HCT116 (cell line): ENCODE measurements at regions not wholly inside any gene's neighbourhood (a gene's known extent, or its start where the extent isn't known, plus 50 kb on each side); places are given as distances from the start of the nearest gene placed in this dataset.

ENCODE experiments used
- ATAC-seq: fragments of 200-7000 bp; cut with Tn5 transposase; 2 replicates; pipeline ENCODE4 v1.9.1; 2020; ENCODE audit warnings: mild to moderate bottlenecking, moderate library complexity
- BruUV-seq: library from RNA; stranded (reverse); fragments of 400-500 nt; replicated peaks from 2 replicates; lab custom pipeline; 2021; lab: Mats Ljungman, UMichigan
- CTCF ChIA-PET: fragments of 300-600 bp; sonication (Branson Sonifier 250); formaldehyde crosslinking; loops from one replicate; lab custom pipeline; 2021; ENCODE audit warnings: antibody characterized with exemption; lab: Charles Lee
- POLR2A ChIA-PET: fragments of 300-600, 350-600 bp; sonication (Branson Sonifier 250); formaldehyde crosslinking; loops from one replicate; lab custom pipeline; 2021; ENCODE audit warnings: antibody characterized with exemption; lab: Charles Lee
- RAD21 ChIA-PET, 2 experiments: fragments of 300-600 bp; sonication (Branson Sonifier 250); formaldehyde crosslinking; loops; one replicate each; lab custom pipeline; 2023; ENCODE audit warnings: low total read pairs in 2 of 2; ENCODE audit not compliant: uncharacterized antibody in 2 of 2, unreplicated experiment in 2 of 2, low non-redundant PET in 1 of 2; lab: Charles Lee
- DNase-seq: peaks from one replicate; pipeline ENCODE4 v3.0.0-alpha.2; 2010; ENCODE audit warnings: low read depth, low spot score
- H2AFZ ChIP-seq: fragments of 200-600 bp; shearing (Covaris generic), sonication (generic); 2 replicates; pipeline ENCODE4 v1.6.1; 2017; ENCODE audit warnings: low read depth, mixed run types, mixed read lengths, antibody characterized with exemption, low read length; ENCODE audit not compliant: poor library complexity, severe bottlenecking
- H3K27ac ChIP-seq: 2 replicates; pipeline ENCODE4 v1.5.1; 2012; ENCODE audit warnings: low read depth, low read length
- H3K27me3 ChIP-seq: fragments of 200-600 bp; sonication (generic); 2 replicates; pipeline ENCODE4 v1.6.1; 2016; ENCODE audit warnings: mixed run types, low read length, mixed read lengths; ENCODE audit not compliant: insufficient read depth
- H3K36me3 ChIP-seq, 2 experiments: fragments of 200-500 bp in 1 of 2; fragments of 200-600 bp in 1 of 2; sonication (Bioruptor generic) in 1 of 2; sonication (generic) in 1 of 2; 2 replicates each; pipeline versions ENCODE4 v1.5.1 to v1.6.1; 2014 to 2016; ENCODE audit warnings: low read length in 2 of 2, inconsistent platforms in 1 of 2, mixed read lengths in 1 of 2, mixed run types in 1 of 2; ENCODE audit not compliant: insufficient read depth in 2 of 2, control insufficient read depth in 1 of 2
- H3K4me1 ChIP-seq, 2 experiments: fragments of 200-600 bp in 1 of 2; sonication (generic) in 1 of 2; 2 replicates each; pipeline versions ENCODE4 v1.5.1 to v1.6.1; 2012 to 2017; ENCODE audit warnings: low read length in 2 of 2, inconsistent platforms in 1 of 2, mild to moderate bottlenecking in 1 of 2, mixed read lengths in 1 of 2, mixed run types in 1 of 2, moderate library complexity in 1 of 2; ENCODE audit not compliant: insufficient read depth in 2 of 2, control insufficient read depth in 1 of 2
- H3K4me2 ChIP-seq: fragments of 200-600 bp; sonication (generic); 2 replicates; pipeline ENCODE4 v1.6.1; 2017; ENCODE audit warnings: mixed run types, low read length, mixed read lengths
- H3K4me3 ChIP-seq, 2 experiments: fragments of 200-600 bp in 1 of 2; sonication (generic) in 1 of 2; replicated peaks in 1 of 2; 2 replicates each; pipeline ENCODE4 v1.5.1; 2011 to 2016; ENCODE audit warnings: low read length in 2 of 2, control low read depth in 1 of 2, low read depth in 1 of 2, mild to moderate bottlenecking in 1 of 2, mixed read lengths in 1 of 2, mixed run types in 1 of 2
- H3K79me2 ChIP-seq: fragments of 200-600 bp; sonication (generic); 2 replicates; pipeline ENCODE4 v1.6.1; 2017; ENCODE audit warnings: mild to moderate bottlenecking, mixed run types, low read length, moderate library complexity, mixed read lengths; ENCODE audit not compliant: insufficient read depth
- H3K9ac ChIP-seq: fragments of 200-600 bp; sonication (generic); 2 replicates; pipeline ENCODE4 v1.6.1; 2016; ENCODE audit warnings: low read length, mixed read lengths
- H3K9me2 ChIP-seq: fragments of 200-600 bp; sonication (generic), shearing (Covaris generic); 2 replicates; pipeline ENCODE4 v1.6.1; 2017; ENCODE audit warnings: mixed run types, mild to moderate bottlenecking, moderate library complexity; ENCODE audit not compliant: insufficient read depth
- H3K9me3 ChIP-seq, 2 experiments: fragments of 200-500 bp in 1 of 2; fragments of 200-600 bp in 1 of 2; sonication (Bioruptor generic) in 1 of 2; sonication (generic) in 1 of 2; 2 replicates each; pipeline ENCODE4 v1.6.1; 2014 to 2017; ENCODE audit warnings: low read length in 2 of 2, mixed read lengths in 2 of 2, inconsistent platforms in 1 of 2, low read depth in 1 of 2, mild to moderate bottlenecking in 1 of 2, mixed run types in 1 of 2, moderate library complexity in 1 of 2; ENCODE audit not compliant: control insufficient read depth in 1 of 2, insufficient read depth in 1 of 2
- H4K20me1 ChIP-seq: fragments of 200-600 bp; sonication (generic), shearing (Covaris generic); 2 replicates; pipeline ENCODE4 v1.6.1; 2017; ENCODE audit warnings: mixed run types, mild to moderate bottlenecking, moderate library complexity; ENCODE audit not compliant: insufficient read depth
- CBX3 ChIP-seq: IDR thresholded peaks from 2 replicates; pipeline ENCODE4 v1.6.1; 2012; ENCODE audit warnings: low read depth
- ELF1 ChIP-seq: IDR thresholded peaks from 2 replicates; pipeline ENCODE4 v1.6.1; 2012; ENCODE audit warnings: low read depth, borderline replicate concordance
- FOSL1 ChIP-seq: IDR thresholded peaks from 2 replicates; pipeline ENCODE4 v1.6.1; 2012; ENCODE audit warnings: low read depth
- JUND ChIP-seq: IDR thresholded peaks from 2 replicates; pipeline ENCODE4 v1.6.1; 2012
- REST ChIP-seq: IDR thresholded peaks from 2 replicates; pipeline ENCODE4 v1.6.1; 2012; ENCODE audit warnings: low read depth
- SP1 ChIP-seq: IDR thresholded peaks from 2 replicates; pipeline ENCODE4 v1.6.1; 2012; ENCODE audit warnings: low read depth
- ZNF274 ChIP-seq: fragments of 200-500 bp; sonication (Bioruptor generic); IDR thresholded peaks from 2 replicates; pipeline ENCODE4 v1.6.1; 2014; ENCODE audit warnings: mild to moderate bottlenecking, low read depth, low read length, inconsistent platforms
- intact Hi-C: fragments of 100-400 bp; cut with micrococcal nuclease; formaldehyde crosslinking; loops from 2 replicates; pipeline ENCODE4 v1.10.0; 2022
- TF ChIP-seq, protein P1 (sequence below): IDR thresholded peaks from 2 replicates; pipeline ENCODE4 v1.6.1; 2012

GRCh38 chr6:11343963-11344723 lies 111.7 kb upstream of the NEDD9 start:
- peak; percentile 40 for DNase-seq
- no TSS peak for BruUV-seq
- peak overlapping the region; percentile 36 for H3K4me2 ChIP-seq
- ChIA-PET POLR2A (no interaction called here), RAD21 (no interaction called here), CTCF (no interaction called here)
- no peaks in the 10 kb centered on the region for H3K27me3 ChIP-seq
- ATAC-seq, result peak; percentile 93
- peak overlapping the region; percentile 27 for H2AFZ ChIP-seq
- H3K79me2 ChIP-seq, result no peaks in the 10 kb centered on the region
- intact Hi-C loops, result no loop called here
- no peak overlapping the region for H3K4me3 ChIP-seq
- TF ChIP-seq JUND (0 out of 2 replicates have a peak, but pooled peaks have one; percentile 34), CBX3 (peak; percentile 32; the same call in 1 of the 2 replicates), ELF1 (no peak), SP1 (0 out of 2 replicates have a peak, but pooled peaks have one; percentile 23), REST (no peak), FOSL1 (0 out of 2 replicates have a peak, but pooled peaks have one; percentile 9), ZNF274 (no peak)
- TF ChIP-seq, protein P1, sequence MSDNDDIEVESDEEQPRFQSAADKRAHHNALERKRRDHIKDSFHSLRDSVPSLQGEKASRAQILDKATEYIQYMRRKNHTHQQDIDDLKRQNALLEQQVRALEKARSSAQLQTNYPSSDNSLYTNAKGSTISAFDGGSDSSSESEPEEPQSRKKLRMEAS, result peak; percentile 82
- no peaks in the 10 kb centered on the region for H3K9me3 ChIP-seq
- no peak overlapping the region for H3K27ac ChIP-seq
- no peaks in the 10 kb centered on the region for H4K20me1 ChIP-seq
- peaks cover 4 to 19% of the 10 kb centered on the region in 2 experiments for H3K4me1 ChIP-seq
- 0 out of 2 replicates have a peak overlapping the region, but pooled peaks have one; percentile 7 for H3K9ac ChIP-seq
- H3K9me2 ChIP-seq, result no peaks in the 10 kb centered on the region
- no peaks in the 10 kb centered on the region for H3K36me3 ChIP-seq
